GM10266 (cell line): ENCODE measurements at regions not wholly inside any gene's neighbourhood (a gene's known extent, or its start where the extent isn't known, plus 50 kb on each side); places are given as distances from the start of the nearest gene placed in this dataset.

Experiments
- DNase-seq: peaks from one replicate; pipeline ENCODE4 v3.0.0; 2012; ENCODE audit errors: extremely low spot score
- TF ChIP-seq, protein P1 (sequence below): IDR thresholded peaks from 2 replicates; pipeline ENCODE4 v1.5.1; 2012; ENCODE audit warnings: mild to moderate bottlenecking, low read depth; ENCODE audit not compliant: control insufficient read depth, insufficient read depth; ENCODE audit errors: missing control alignments

GRCh38 chr12:4049298-4050080 lies 176.3 kb upstream of the PARP11 start:
- no peak for DNase-seq
- TF ChIP-seq, protein P1, sequence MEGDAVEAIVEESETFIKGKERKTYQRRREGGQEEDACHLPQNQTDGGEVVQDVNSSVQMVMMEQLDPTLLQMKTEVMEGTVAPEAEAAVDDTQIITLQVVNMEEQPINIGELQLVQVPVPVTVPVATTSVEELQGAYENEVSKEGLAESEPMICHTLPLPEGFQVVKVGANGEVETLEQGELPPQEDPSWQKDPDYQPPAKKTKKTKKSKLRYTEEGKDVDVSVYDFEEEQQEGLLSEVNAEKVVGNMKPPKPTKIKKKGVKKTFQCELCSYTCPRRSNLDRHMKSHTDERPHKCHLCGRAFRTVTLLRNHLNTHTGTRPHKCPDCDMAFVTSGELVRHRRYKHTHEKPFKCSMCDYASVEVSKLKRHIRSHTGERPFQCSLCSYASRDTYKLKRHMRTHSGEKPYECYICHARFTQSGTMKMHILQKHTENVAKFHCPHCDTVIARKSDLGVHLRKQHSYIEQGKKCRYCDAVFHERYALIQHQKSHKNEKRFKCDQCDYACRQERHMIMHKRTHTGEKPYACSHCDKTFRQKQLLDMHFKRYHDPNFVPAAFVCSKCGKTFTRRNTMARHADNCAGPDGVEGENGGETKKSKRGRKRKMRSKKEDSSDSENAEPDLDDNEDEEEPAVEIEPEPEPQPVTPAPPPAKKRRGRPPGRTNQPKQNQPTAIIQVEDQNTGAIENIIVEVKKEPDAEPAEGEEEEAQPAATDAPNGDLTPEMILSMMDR = no peak

GRCh38 chr12:4047421-4047820 lies 174.2 kb upstream of the PARP11 start:
- DNase-seq = no peak
- TF ChIP-seq, protein P1 = no peak

DNA sequence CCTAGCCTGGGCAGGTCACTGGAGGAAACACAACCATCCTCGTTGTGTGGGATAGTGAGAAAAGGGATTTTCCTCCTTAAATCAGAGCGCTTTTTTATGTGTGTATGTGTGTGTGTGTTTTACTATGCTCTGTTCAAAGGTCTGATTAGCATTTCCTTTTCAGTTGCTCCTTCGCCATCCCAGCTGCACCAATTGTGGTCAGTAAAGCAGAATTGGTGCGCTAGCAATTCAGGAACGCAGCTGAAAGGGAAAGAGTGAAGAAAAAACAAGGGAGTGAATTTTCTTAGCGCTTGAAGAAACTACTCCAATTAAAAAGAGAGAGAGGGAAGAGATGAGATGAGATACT lies 173.3 kb upstream of the PARP11 start:
- DNase-seq = no peak
- TF ChIP-seq, protein P1 = no peak

GRCh38 chr12:4045786-4046494 lies 172.7 kb upstream of the PARP11 start:
- TF ChIP-seq, protein P1 = no peak
- no peak for DNase-seq

DNA sequence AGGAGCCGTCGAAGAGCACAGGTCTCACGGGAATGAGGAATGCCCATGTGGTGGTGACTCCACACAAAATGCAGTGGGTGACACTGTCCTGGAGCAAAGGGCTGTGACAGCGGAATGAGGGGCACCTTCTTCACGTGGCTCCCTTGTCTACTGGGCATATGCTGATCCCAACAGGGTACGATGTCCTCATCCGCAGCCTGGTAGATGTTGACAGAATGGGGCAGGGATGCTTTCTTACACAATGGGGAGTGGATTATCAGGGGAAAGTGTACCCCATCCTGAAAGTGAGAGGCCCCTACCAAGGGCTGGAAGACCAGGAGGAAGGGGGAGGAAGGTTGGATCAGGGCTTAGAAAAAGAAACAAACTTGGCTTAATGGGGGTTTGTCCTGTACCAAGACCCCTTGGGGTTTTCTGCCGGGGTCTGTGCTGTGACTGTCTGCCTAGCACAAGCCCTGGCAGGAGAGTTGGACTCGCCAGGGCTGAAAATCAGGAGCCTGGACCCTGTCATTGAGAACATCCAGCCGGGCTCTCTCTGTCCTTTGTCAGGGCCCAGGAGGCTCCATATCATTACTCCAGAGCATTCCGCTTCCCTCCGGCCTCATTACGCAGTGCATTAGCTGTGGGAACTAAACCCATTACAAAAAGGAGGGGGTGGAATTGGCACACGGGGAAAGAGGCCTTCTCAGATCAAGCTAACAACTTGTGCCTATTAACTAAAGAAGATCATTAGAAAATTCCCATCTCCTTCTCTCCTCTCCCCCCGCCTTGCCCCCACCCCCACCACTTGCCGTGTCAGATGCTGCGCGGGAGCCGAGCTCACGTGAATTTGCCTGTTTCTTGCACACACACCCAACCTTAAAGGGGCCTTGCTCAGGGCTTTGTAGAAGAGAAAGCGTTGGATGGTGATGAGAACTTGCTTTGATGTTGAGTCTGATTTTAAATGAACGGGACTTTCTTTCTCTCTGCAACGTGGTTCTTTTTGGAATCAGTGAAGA lies 171.8 kb upstream of the PARP11 start:
- TF ChIP-seq, protein P1 = no peak
- DNase-seq = no peak

DNA sequence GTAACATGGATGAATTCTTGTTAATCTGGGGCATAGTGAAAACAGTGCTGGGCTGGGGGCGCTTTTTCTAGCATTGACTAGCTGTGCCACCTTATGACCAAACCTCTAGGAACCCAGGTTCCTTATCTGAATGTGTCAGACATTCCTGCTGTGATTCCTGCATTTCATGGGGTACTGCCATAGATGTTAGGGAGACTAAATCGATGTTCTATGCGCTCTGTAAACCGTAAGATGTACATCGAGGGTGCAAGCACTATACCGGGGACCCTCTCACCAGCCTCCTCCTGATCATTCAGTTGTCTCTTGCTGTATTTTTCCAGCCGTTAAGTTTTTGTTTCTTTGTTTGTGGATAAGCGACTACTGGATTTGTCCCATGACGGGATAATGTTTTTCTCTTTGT lies 170.9 kb upstream of the PARP11 start:
- TF ChIP-seq, protein P1 = no peak
- DNase-seq = no peak
